NCI-H82 treated with DMSO at 0.1 percent for 48 hours (cell line): ENCODE measurements at regions not wholly inside any gene's neighbourhood (a gene's known extent, or its start where the extent isn't known, plus 50 kb on each side); places are given as distances from the start of the nearest gene placed in this dataset.
A peak's percentile ranks its signal among the peaks of the same experiment; 100 is the strongest.
"Not testable (repeated sequence)": the region's sequence is repeated elsewhere in the genome, so short reads cannot be mapped to it uniquely, and the experiment has no call there.

Experiments
- DNase-seq: peaks from one replicate; lab custom pipeline; 2025; ENCODE audit not compliant: unreplicated experiment; lab: John Stamatoyannopoulos, UW

DNA sequence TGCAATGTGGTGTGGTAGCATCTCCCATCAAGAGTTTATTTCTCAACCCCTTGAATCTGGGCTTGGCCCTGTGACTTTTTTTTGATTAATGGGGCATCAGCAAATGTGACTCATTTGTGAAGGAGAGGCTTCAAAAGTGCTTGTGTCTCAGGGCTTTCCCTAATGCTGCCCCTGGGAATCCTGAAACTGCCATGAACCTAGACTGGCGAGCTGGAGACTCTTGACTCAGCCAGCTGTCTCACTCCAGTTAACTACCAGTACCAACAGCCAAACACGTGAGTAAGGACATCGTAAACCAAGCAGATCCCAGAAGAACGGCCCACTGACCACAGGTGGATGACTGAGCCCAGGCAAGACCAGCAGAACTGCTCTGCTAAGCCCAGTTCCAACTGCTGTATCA is 72.8 kb upstream of the ADTRP start:
- DNase-seq: no peak

DNA sequence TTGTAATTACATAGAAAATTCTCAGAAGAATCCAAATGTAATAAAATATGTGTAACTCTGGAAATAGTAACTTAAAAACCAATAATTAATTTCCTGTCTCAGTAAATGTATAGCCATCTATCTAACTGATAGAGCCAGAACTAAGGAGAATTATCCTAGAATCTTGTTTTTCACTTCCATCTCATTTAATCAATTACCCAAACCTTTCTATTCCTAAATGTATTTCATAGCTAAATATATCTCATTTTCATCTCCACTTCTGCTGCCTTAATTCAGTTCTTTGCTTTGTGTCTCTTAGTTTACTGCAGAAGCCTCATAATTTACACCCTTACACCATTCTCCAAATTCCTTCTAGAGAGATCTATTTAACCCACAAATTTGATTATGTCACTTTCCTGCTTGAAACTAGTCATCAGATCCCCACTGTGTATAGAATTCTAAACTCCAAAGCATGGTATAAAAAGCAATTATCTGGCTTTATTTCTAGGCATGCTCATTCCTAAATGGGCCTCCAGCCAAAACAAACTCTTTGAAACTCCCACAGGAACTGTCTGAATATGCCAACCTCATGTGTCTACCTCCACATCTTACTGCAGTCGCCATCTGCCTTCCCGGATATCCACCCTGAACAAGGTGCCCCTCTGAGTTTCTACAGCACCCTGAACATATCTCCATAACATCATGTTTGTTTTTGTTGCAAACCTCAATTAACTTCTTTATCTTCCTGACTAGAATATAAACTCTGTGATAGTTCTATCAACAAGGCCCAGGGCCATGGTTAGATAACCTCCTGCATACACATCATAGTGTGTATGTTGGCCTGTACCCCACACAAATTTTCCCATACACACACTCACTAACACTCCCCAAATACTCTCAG is 70.5 kb upstream of the ADTRP start:
- no peak for DNase-seq

- DNase-seq: no peak
Observed at GRCh38 chr6:11848346-11848651, 69.7 kb upstream of the ADTRP start.

- no peak for DNase-seq
Observed at GRCh38 chr6:11847515-11848345, 69.1 kb upstream of the ADTRP start.

DNA sequence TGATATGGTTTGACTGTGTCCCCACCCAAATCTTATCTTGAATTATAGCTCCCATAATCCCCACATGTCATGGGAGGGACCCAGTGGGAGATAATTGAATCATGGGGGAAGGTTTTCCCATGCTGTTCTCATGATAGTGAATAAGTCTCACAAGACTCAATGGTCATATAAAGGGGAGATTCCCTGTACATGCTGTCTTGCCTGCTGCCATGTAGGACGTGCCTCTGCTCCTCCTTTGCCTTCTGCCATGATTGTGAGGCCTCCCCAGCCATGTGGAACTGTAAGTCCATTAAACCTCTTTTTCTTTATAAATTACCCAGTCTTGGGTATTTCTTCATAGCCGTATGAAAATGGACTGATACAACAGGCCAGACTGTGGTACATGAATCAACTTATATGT is 68.5 kb upstream of the ADTRP start:
- DNase-seq: not testable (repeated sequence)

DNA sequence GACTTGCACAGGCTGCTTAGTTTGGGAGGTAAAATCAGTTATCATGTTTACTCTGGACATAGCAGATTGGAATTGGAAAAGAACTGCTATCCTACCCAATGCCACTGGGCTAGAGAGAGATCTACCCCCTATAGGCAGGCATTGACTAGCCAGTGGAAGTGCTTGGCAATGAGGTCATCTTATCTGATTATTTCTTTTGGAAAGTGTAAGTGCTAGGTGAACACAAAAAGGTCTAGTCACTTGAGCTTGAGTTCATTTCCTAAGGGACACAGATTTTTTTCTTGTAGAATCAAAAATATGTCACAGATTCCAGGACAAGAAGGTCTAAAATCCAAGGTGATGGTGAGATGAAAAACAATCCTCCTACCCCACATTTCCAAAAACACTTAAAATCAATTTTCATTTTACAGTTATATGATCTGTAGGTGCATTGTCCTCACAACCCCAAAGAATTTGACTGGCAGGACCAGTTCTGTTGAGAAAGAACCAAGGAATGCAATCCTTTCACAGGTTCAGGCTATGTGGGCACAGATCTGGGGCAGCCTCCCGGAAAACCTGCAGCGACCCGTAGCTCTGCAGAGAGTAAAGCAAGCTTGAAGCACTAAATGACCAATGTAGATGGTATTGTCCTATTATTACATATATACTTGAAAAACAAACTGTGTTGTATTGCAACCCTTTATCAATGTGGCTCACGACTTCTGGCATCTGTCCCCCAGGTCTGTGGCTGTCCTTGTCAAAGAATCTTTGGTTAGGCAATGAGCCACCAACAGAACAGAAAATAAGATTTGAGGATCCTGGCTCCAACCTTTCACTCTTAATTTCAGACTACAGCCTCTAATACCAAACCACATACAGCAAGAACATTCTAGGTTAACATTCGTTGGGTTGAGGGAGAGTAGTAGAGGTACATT is 67.3 kb upstream of the ADTRP start:
- no peak for DNase-seq

GRCh38 chr6:11842795-11843194 is 64.2 kb upstream of the ADTRP start:
- DNase-seq: not testable (repeated sequence)

DNA sequence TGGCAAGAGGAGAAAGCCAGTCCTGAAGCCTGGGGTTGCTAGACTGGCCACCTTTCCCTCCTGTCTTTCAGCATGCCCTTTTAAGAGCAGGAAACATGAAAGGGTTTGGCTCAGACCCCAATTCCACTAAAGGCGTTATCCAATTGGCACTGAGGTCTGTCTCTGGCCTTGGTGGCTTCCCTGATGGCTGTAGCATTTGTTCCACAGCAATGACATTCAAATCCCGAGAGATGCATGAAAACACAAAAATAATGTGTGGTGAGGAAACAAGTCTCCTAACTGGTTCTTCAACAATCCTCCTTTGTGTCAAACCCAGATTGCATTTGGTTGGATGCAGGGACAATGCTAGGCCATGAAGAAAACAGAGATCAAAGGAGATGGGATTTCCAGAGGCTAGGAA is 56.5 kb upstream of the ADTRP start:
- no peak for DNase-seq

- no peak for DNase-seq
Observed at GRCh38 chr6:11833626-11834592, 55.3 kb upstream of the ADTRP start.

DNA sequence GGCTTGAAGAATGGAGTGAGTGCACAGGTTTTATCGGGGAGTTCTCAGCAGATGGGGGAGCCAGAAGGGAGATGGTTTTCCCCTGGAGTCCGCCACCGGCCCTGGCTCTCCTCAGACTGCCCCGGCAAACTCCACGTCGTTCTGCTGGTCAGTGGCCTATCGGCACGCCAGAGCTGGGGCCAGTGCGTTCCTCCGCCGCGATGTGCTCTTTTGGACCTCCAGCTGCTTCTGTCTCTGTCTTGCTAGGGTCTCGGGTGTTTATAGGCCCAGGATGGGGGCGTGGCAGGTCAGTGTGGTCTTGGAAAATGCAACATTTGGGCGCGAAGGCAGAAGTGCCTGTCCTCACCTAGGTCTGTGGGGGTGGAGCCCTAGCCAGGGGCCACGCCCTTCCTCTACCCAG is 53.0 kb upstream of the ADTRP start:
- DNase-seq: no peak

- DNase-seq: no peak
Observed at GRCh38 chr6:11830520-11830919, 51.9 kb upstream of the ADTRP start.

GRCh38 chr6:11830105-11830504 is 51.5 kb upstream of the ADTRP start:
- DNase-seq: peak; percentile 49

DNA sequence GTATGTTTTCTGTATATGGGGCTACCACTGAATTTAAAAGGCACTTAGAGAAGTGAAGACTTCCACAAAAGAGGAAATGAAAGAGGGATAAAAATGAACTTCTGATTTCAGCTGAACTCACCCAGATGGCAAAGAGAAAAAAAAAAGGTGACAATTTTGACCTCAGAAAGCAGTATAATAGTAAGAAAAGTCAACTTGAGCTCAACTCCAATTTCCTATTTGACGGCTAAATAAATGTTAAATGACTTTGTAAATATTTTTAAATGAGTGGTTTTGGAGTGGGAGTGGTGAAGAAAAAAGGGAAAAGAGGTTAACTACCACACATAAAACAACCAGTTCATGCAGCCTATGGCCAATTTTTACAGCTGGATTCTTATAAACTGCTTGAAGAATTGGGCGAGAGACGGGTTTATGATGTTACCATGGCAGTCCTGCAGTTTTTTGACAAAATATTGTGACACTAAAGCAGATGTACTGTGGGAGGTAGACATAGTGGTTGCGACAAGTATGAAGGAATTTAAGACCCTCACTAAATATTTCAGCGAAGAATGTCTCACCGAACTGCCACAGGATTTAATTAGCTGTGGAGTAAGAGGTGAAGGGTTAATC is 49.8 kb upstream of the ADTRP start:
- no peak for DNase-seq
